Lower lobe of right lung (tissue), 2 donors: ENCODE measurements at regions not wholly inside any gene's neighbourhood (a gene's known extent, or its start where the extent isn't known, plus 50 kb on each side); places are given as distances from the start of the nearest gene placed in this dataset.

Experiments used
- ATAC-seq, 2 donors: fragments of 200-7000 bp; cut with Tn5 transposase; one replicate each; pipeline ENCODE4 v1.9.1; 2020 to 2022; ENCODE audit warnings: mild to moderate bottlenecking in 2 of 2, moderate library complexity in 2 of 2
- DNase-seq: peaks from one replicate; pipeline ENCODE4 v3.0.0-alpha.2; 2020
- H3K27ac ChIP-seq: fragments of 200-600 bp; one replicate; pipeline ENCODE4 v1.8.0; 2022
- H3K27me3 ChIP-seq: fragments of 200-600 bp; one replicate; pipeline ENCODE4 v1.8.0; 2022; ENCODE audit warnings: low read depth
- H3K36me3 ChIP-seq: fragments of 200-600 bp; one replicate; pipeline ENCODE4 v1.8.0; 2022; ENCODE audit warnings: mild to moderate bottlenecking
- H3K4me1 ChIP-seq: fragments of 200-600 bp; one replicate; pipeline ENCODE4 v1.8.0; 2022
- H3K4me3 ChIP-seq: fragments of 200-600 bp; one replicate; pipeline ENCODE4 v1.8.0; 2022; ENCODE audit warnings: mild to moderate bottlenecking
- H3K9me3 ChIP-seq: fragments of 200-600 bp; one replicate; pipeline ENCODE4 v1.8.0; 2022
- intact Hi-C: fragments of 100-400 bp; cut with DNase I; formaldehyde crosslinking; loops from one replicate; pipeline ENCODE4 v1.11.0; 2022
- TF ChIP-seq, protein P1 (sequence below): fragments of 200-600 bp; IDR thresholded peaks from one replicate; pipeline ENCODE4 v1.8.0; 2022; ENCODE audit warnings: antibody characterized with exemption, mild to moderate bottlenecking
- donor health status: DM: no; HTN: yes; CAD: no; lungs with severe emphysema.

DNA sequence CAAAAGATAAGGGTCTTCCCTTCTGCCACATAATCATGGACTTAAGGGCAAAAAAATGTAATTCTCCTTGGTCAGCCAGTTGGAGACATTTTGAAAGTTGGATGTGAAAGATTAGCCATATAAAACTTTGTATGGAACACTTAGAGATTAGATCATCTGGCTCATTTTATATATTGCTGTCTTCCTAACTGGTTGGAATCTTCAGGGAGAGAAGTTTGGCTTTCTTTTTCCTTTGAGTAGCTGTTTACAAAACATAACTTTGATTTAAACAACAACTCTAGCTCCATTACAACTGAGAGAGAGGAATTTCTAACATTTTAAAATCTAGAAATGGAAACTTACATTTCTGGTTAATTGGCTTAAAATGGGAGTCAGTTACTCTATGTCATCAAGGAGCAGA is 132.7 kb downstream of the RDH14 start:
- H3K9me3 ChIP-seq: no peaks in the 10 kb centered on the region

DNA sequence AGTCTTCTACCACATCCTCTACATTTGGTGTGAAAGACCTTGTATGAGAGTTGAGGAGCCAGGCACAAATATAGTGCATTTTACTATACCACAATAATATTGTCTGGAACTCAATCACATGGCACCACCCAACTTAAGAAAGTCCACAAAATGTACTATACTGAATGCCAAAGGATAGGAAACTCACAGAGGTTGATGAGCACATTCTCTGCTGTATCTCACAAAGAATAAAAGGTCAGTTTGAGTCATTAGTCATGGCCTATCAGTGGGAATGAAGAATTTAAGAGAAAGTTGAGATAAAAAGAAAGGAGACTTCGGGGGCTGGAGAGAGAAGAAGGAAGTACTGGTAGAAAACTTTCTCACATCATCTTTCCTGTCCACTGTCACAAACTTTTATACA is 134.3 kb downstream of the RDH14 start:
- no peak for ATAC-seq
- TF ChIP-seq, protein P1, sequence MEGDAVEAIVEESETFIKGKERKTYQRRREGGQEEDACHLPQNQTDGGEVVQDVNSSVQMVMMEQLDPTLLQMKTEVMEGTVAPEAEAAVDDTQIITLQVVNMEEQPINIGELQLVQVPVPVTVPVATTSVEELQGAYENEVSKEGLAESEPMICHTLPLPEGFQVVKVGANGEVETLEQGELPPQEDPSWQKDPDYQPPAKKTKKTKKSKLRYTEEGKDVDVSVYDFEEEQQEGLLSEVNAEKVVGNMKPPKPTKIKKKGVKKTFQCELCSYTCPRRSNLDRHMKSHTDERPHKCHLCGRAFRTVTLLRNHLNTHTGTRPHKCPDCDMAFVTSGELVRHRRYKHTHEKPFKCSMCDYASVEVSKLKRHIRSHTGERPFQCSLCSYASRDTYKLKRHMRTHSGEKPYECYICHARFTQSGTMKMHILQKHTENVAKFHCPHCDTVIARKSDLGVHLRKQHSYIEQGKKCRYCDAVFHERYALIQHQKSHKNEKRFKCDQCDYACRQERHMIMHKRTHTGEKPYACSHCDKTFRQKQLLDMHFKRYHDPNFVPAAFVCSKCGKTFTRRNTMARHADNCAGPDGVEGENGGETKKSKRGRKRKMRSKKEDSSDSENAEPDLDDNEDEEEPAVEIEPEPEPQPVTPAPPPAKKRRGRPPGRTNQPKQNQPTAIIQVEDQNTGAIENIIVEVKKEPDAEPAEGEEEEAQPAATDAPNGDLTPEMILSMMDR: no peak
- no peaks in the 10 kb centered on the region for H3K4me1 ChIP-seq

More for the DNA sequence above, 132.7 kb downstream of the RDH14 start:
- ATAC-seq: no peak
- H3K4me3 ChIP-seq: no peak overlapping the region
- intact Hi-C loops: no loop called here
- no peaks in the 10 kb centered on the region for H3K4me1 ChIP-seq
- no peak overlapping the region for H3K27ac ChIP-seq
- TF ChIP-seq, protein P1: no peak
- H3K27me3 ChIP-seq: no peaks in the 10 kb centered on the region
- no peak for DNase-seq
- no peaks in the 10 kb centered on the region for H3K36me3 ChIP-seq

GRCh38 chr2:18425210-18425703 is 135.2 kb downstream of the RDH14 start:
- DNase-seq: no peak
- no peaks in the 10 kb centered on the region for H3K27me3 ChIP-seq
- H3K4me3 ChIP-seq: no peak overlapping the region
- TF ChIP-seq, protein P1: no peak
- no peak for ATAC-seq
- H3K27ac ChIP-seq: no peak overlapping the region
- intact Hi-C loops: no loop called here
- no peaks in the 10 kb centered on the region for H3K4me1 ChIP-seq
- no peaks in the 10 kb centered on the region for H3K9me3 ChIP-seq
- H3K36me3 ChIP-seq: no peaks in the 10 kb centered on the region

More for the DNA sequence above, 134.3 kb downstream of the RDH14 start:
- Histone ChIP-seq H3K9me3 (no peaks in the 10 kb centered on the region), H3K36me3 (no peaks in the 10 kb centered on the region), H3K27ac (no peak overlapping the region), H3K27me3 (no peaks in the 10 kb centered on the region), H3K4me3 (no peak overlapping the region)
- no peak for DNase-seq
- intact Hi-C loops: no loop called here

GRCh38 chr2:18423636-18424035 is 136.8 kb downstream of the RDH14 start:
- ATAC-seq: no peak
- TF ChIP-seq, protein P1: no peak
- intact Hi-C loops: no loop called here

GRCh38 chr2:18422432-18423165 is 137.9 kb downstream of the RDH14 start:
- DNase-seq: no peak
- H3K36me3 ChIP-seq: no peaks in the 10 kb centered on the region
- H3K27me3 ChIP-seq: no peaks in the 10 kb centered on the region
- ATAC-seq: no peak
- intact Hi-C loops: no loop called here
- no peaks in the 10 kb centered on the region for H3K4me1 ChIP-seq
- H3K9me3 ChIP-seq: no peaks in the 10 kb centered on the region
- TF ChIP-seq, protein P1: no peak
- no peak overlapping the region for H3K27ac ChIP-seq
- H3K4me3 ChIP-seq: no peak overlapping the region

More at GRCh38 chr2:18423636-18424035, 136.8 kb downstream of the RDH14 start:
- Histone ChIP-seq H3K4me3 (no peak overlapping the region), H3K27me3 (no peaks in the 10 kb centered on the region), H3K4me1 (no peaks in the 10 kb centered on the region), H3K36me3 (no peaks in the 10 kb centered on the region), H3K9me3 (no peaks in the 10 kb centered on the region), H3K27ac (no peak overlapping the region)
- DNase-seq: no peak
